GM12873 (cell line): ENCODE measurements at regions not wholly inside any gene's neighbourhood (a gene's known extent, or its start where the extent isn't known, plus 50 kb on each side); places are given as distances from the start of the nearest gene placed in this dataset.

Source experiments
- CTCF ChIP-seq: IDR thresholded peaks from 2 replicates; pipeline ENCODE4 v1.5.1; 2012; ENCODE audit warnings: low read depth, mild to moderate bottlenecking, moderate library complexity, low read length, control low read depth; ENCODE audit not compliant: insufficient read depth; ENCODE audit errors: missing control alignments

GRCh38 chr21:35885942-35886541, 174.3 kb downstream of the SETD4 start:
- no peak for TF ChIP-seq CTCF

- TF ChIP-seq CTCF, result no peak
These were observed 177.5 kb downstream of the SETD4 start for GRCh38 chr21:35882791-35883240.

- TF ChIP-seq CTCF, result no peak
These were observed 186.9 kb downstream of the SETD4 start for GRCh38 chr21:35873441-35873840.

- TF ChIP-seq CTCF, result no peak
These were observed 188.4 kb downstream of the SETD4 start for GRCh38 chr21:35871906-35872305.

- TF ChIP-seq CTCF, result no peak
These were observed 191.5 kb downstream of the SETD4 start for GRCh38 chr21:35868869-35869223.

GRCh38 chr21:35868005-35868868, 192.1 kb downstream of the SETD4 start:
- no peak for TF ChIP-seq CTCF

- TF ChIP-seq CTCF, result no peak
These were observed 196.3 kb downstream of the SETD4 start for GRCh38 chr21:35864039-35864438.
